ENCODE measurements at regions not wholly inside any gene's neighbourhood (a gene's known extent, or its start where the extent isn't known, plus 50 kb on each side); places are given as distances from the start of the nearest gene placed in this dataset.

- TF ChIP-seq FOXK2 (IDR thresholded peaks at IDR 0.05): no peak
- TF ChIP-seq PKNOX1 (IDR thresholded peaks at IDR 0.05): no peak
- no peak for TF ChIP-seq L3MBTL2 (conservative IDR thresholded peaks at IDR 0.05)
- no peak for TF ChIP-seq SP1 (IDR thresholded peaks at IDR 0.05)
- no peak for TF ChIP-seq ZNF384 (IDR thresholded peaks at IDR 0.05)
- no peak for TF ChIP-seq SUZ12 (IDR thresholded peaks at IDR 0.05)
- no peak for TF ChIP-seq TARDBP (IDR thresholded peaks at IDR 0.05)
- no peak for TF ChIP-seq HDGF (IDR thresholded peaks at IDR 0.05; ENCODE audit: borderline replicate concordance)
- TF ChIP-seq FOXM1 (IDR thresholded peaks at IDR 0.05; ENCODE audit: borderline replicate concordance): no peak
Measured at GRCh38 chr11:80214413-80214812, 773.6 kb upstream of the TENM4 start.
